Progenitor cell of endocrine pancreas (in vitro differentiated cells): ENCODE measurements at regions not wholly inside any gene's neighbourhood (a gene's known extent, or its start where the extent isn't known, plus 50 kb on each side); places are given as distances from the start of the nearest gene placed in this dataset.
"Not testable (repeated sequence)": the region's sequence is repeated elsewhere in the genome, so short reads cannot be mapped to it uniquely, and the experiment has no call there.

Source experiments
- DNase-seq: peaks from one replicate; pipeline ENCODE4 v3.0.0; 2021; ENCODE audit warnings: low spot score; ENCODE audit not compliant: unreplicated experiment
- H3K27ac Mint-ChIP-seq: 2 replicates; pipeline ENCODE4 v1.8.0; 2021; ENCODE audit warnings: mild to moderate bottlenecking, moderate library complexity, mixed read lengths
- H3K27me3 Mint-ChIP-seq: 2 replicates; pipeline ENCODE4 v1.8.0; 2021; ENCODE audit warnings: mixed read lengths
- H3K36me3 Mint-ChIP-seq: 2 replicates; pipeline ENCODE4 v1.8.0; 2022; ENCODE audit warnings: mixed read lengths; ENCODE audit not compliant: insufficient read depth
- H3K4me1 Mint-ChIP-seq: 2 replicates; pipeline ENCODE4 v1.8.0; 2021; ENCODE audit warnings: low read depth, mixed read lengths
- H3K4me3 Mint-ChIP-seq: 2 replicates; pipeline ENCODE4 v1.8.0; 2021; ENCODE audit warnings: low read depth, mild to moderate bottlenecking, moderate library complexity, mixed read lengths
- H3K9me3 Mint-ChIP-seq: 2 replicates; pipeline ENCODE4 v1.8.0; 2021; ENCODE audit warnings: low read depth, mixed read lengths
- TF ChIP-seq, protein P1 (sequence below): fragments of 200-600 bp; sonication (generic); IDR thresholded peaks from one replicate; pipeline ENCODE4 v1.5.0; 2021; ENCODE audit warnings: antibody characterized with exemption, mild to moderate bottlenecking; ENCODE audit not compliant: unreplicated experiment

DNA sequence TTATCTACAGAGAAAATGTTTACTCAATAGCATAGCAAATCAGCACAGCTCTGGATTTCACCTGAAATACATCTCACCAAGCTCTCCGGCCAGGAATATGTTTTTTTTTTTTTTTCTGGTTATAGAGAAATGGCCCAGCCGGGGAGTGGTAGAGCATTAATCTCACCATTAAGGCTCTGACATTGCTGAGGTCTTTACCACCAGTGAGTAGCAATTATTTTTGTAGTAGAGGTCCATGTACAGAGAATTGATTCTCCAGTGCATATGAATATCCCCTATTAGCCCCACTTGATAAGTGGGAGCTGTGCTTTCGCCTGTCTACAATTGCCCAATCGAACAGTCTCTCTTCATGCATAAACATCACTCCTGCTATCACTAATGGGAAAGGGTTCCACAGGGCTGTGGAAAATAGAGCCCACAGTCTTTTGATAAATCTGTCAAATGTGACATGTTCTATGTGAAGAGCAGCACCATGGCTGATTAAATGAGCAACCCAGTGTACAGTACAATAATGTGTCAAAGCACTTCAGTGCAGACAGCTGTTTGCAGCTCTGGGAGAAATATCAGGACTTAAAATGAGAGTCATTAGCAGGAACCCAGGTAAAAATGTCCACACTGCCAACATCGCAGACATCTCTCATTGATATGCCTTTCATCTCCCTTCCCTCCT, 227.1 kb upstream of the ID4 start:
- H3K4me1 Mint-ChIP-seq: peaks cover 3% of the 10 kb centered on the region

DNA sequence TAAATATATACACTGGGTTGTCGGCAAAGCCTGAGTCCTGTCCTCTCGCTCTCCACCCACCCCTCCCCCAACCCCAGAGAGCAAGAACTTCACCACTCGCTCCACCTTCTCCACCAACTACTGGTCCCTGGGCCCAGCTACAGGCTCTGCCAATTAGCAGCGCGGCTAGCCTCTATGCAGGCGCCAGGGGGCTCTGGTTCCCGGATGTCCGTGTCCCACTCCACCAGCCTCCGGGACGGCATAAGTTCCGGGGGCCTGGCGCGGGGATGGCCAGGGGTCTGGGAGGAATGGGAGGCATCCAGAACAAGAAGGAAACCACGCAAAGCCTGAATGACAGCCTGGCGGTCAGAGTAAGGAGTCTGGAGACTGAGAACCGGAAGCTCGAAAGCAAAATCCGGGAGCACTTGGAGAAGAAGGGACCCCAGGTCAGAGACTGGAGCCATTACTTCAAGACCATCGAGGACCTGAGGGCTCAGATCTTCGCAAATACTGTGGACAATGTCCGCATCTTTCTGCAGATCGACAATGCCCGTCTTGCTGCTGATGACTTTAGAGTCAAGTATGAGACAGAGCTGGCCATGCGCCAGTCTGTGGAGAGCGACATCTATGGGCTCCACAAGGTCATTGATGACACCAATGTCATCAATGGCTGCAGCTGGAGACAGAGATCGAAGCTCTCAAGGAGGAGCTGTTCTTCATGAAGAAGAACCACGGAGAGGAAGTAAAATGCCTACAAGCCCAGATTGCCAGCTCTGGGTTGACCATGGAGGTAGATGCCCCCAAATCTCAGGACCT, 224.3 kb upstream of the ID4 start:
- not testable (repeated sequence) for H3K27me3 Mint-ChIP-seq, H3K36me3 Mint-ChIP-seq, H3K4me3 Mint-ChIP-seq, DNase-seq, H3K27ac Mint-ChIP-seq, H3K4me1 Mint-ChIP-seq
- H3K9me3 Mint-ChIP-seq: peaks cover 19% of the 10 kb centered on the region

More for the DNA sequence above, 227.1 kb upstream of the ID4 start:
- H3K36me3 Mint-ChIP-seq: no peaks in the 10 kb centered on the region
- no peak overlapping the region for H3K4me3 Mint-ChIP-seq
- no peak for DNase-seq
- H3K27me3 Mint-ChIP-seq: no peaks in the 10 kb centered on the region
- TF ChIP-seq, protein P1, sequence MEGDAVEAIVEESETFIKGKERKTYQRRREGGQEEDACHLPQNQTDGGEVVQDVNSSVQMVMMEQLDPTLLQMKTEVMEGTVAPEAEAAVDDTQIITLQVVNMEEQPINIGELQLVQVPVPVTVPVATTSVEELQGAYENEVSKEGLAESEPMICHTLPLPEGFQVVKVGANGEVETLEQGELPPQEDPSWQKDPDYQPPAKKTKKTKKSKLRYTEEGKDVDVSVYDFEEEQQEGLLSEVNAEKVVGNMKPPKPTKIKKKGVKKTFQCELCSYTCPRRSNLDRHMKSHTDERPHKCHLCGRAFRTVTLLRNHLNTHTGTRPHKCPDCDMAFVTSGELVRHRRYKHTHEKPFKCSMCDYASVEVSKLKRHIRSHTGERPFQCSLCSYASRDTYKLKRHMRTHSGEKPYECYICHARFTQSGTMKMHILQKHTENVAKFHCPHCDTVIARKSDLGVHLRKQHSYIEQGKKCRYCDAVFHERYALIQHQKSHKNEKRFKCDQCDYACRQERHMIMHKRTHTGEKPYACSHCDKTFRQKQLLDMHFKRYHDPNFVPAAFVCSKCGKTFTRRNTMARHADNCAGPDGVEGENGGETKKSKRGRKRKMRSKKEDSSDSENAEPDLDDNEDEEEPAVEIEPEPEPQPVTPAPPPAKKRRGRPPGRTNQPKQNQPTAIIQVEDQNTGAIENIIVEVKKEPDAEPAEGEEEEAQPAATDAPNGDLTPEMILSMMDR: no peak
- H3K27ac Mint-ChIP-seq: no peak overlapping the region
- H3K9me3 Mint-ChIP-seq: peaks cover 4% of the 10 kb centered on the region

DNA sequence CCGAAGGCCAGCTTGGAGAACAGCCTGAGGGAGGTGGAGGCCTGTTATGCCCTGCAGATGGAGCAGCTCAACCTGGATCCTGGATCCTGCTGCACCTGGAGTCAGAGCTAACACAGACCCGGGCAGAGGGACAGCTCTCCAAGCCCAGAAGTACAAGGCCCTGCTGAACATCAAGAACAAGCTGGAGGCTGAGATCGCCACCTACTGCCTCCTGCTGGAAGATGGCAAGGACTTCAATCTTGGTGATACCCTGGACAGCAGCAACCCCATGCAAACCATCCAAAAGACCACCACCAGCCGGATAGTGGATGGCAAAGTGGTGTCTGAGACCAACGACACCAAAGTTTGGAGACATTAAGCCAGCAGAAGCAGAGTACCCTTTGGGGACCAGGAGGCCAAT, 223.5 kb upstream of the ID4 start:
- Mint-ChIP-seq H3K4me1 (peaks cover 3% of the 10 kb centered on the region), H3K27ac (no peak overlapping the region), H3K4me3 (no peak overlapping the region), H3K36me3 (peaks cover 1% of the 10 kb centered on the region), H3K27me3 (no peaks in the 10 kb centered on the region), H3K9me3 (peaks cover 24% of the 10 kb centered on the region)
- no peak for DNase-seq
- TF ChIP-seq, protein P1: no peak

DNA sequence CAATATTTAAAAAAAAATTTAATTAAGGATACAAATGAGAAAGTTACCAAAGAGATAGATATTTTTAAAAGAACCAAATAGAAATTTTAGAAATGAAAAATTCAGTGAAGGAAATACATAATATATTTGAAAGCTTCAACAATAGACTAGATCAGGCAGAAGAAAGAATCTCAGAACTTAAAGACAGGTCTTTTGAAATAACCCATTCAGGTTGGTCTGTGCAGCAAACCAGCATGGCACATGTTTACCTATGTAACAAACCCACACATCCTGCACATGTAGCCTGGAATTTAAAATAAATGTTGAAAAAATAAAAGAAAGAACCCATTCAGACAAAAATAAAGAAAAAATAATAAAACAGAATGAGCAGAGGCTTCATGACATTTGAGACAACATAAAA, 221.1 kb upstream of the ID4 start:
- H3K4me1 Mint-ChIP-seq: no peaks in the 10 kb centered on the region
- H3K9me3 Mint-ChIP-seq: peaks cover 34% of the 10 kb centered on the region
- no peak overlapping the region for H3K4me3 Mint-ChIP-seq
- H3K36me3 Mint-ChIP-seq: peaks cover 1% of the 10 kb centered on the region
- TF ChIP-seq, protein P1: no peak
- DNase-seq: no peak
- no peaks in the 10 kb centered on the region for H3K27me3 Mint-ChIP-seq
- H3K27ac Mint-ChIP-seq: no peak overlapping the region

DNA sequence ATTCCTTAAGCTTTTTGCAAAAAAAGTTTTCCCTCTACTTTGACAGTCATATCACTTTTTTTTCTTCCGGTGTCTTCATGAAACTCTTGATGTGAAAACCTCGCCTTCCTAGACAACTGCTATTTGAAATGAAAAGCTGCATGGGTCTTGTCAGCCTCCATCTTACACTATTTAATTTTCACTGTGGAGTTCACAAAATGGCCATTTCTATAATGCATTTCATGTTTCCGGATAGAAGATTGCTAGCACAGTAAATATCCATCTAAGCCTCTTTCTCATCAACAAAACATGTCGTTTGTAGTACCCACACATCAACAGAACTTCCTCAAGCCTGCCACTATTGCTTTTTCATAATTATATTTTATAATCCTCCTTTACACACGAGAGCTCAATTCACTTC, 204.9 kb upstream of the ID4 start:
- H3K27me3 Mint-ChIP-seq: no peaks in the 10 kb centered on the region
- no peak overlapping the region for H3K4me3 Mint-ChIP-seq
- DNase-seq: no peak
- H3K9me3 Mint-ChIP-seq: no peaks in the 10 kb centered on the region
- H3K36me3 Mint-ChIP-seq: no peaks in the 10 kb centered on the region
- H3K27ac Mint-ChIP-seq: no peak overlapping the region
- H3K4me1 Mint-ChIP-seq: no peaks in the 10 kb centered on the region
- TF ChIP-seq, protein P1: no peak
